ENCODE measurements at regions not wholly inside any gene's neighbourhood (a gene's known extent, or its start where the extent isn't known, plus 50 kb on each side); places are given as distances from the start of the nearest gene placed in this dataset.

DNA sequence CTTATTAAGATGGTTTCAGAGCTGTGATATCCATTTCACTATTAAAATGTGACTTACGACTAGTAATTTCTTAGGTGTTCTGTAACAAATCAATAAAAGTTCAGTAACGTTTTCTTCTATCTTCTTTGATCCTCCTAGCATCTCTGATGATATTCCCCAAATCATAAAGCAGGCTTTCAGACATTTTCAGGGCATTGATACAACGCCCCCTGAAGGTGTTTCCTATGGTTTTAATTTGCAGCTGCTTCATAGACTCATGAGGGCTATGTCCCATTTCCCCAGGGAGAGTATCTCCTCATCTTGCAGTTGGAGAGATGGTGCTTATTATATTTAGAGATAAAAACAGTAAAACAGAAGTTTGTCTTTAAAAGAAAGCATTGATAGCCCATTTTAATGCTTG, 246.8 kb upstream of the CNTN3 start:
- TF ChIP-seq, protein P1, sequence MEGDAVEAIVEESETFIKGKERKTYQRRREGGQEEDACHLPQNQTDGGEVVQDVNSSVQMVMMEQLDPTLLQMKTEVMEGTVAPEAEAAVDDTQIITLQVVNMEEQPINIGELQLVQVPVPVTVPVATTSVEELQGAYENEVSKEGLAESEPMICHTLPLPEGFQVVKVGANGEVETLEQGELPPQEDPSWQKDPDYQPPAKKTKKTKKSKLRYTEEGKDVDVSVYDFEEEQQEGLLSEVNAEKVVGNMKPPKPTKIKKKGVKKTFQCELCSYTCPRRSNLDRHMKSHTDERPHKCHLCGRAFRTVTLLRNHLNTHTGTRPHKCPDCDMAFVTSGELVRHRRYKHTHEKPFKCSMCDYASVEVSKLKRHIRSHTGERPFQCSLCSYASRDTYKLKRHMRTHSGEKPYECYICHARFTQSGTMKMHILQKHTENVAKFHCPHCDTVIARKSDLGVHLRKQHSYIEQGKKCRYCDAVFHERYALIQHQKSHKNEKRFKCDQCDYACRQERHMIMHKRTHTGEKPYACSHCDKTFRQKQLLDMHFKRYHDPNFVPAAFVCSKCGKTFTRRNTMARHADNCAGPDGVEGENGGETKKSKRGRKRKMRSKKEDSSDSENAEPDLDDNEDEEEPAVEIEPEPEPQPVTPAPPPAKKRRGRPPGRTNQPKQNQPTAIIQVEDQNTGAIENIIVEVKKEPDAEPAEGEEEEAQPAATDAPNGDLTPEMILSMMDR (IDR thresholded peaks at IDR 0.05) = no peak
- TF ChIP-seq POLR2A (IDR thresholded peaks at IDR 0.05) = no peak
